ENCODE measurements at regions not wholly inside any gene's neighbourhood (a gene's known extent, or its start where the extent isn't known, plus 50 kb on each side); places are given as distances from the start of the nearest gene placed in this dataset.

DNA sequence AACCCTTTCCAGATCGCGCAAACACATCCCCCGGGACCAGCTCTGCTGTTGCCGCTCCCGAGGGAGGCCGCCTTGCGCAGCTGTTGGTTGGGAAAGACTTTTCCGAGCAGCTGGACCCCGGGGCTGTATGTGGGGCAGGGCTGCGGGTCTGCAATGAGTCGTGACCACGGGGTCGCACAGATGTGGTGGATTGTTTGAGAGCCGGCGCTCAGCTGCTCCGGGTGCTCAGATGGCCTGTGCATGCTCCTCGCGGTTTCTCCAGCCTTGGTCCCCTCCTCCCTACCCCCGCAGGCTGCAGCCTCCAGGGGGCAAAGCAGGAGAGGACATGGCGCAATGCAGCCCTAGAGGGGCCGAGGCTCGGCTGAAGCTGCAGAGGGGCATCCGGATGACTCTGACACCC is 105.2 kb upstream of the OTOS start:
- H3K9ac ChIP-seq (ENCODE audit: low read depth, low read length), result no peak overlapping the region
- H3K9me3 ChIP-seq (ENCODE audit: control insufficient read depth, insufficient read depth, low read length), result no peaks in the 10 kb centered on the region
- H3K36me3 ChIP-seq (ENCODE audit: control insufficient read depth, insufficient read depth, low read length), result no peaks in the 10 kb centered on the region
- H3K4me1 ChIP-seq (ENCODE audit: control insufficient read depth, insufficient read depth, low read length), result no peaks in the 10 kb centered on the region
- H3K4me3 ChIP-seq (ENCODE audit: low read depth, low read length), result no peak overlapping the region
- no peak overlapping the region for H3K27ac ChIP-seq (ENCODE audit: low read depth, low read length)
- H3K27me3 ChIP-seq (ENCODE audit: control insufficient read depth, insufficient read depth, low read length), result no peaks in the 10 kb centered on the region

GRCh38 chr2:240246173-240246820 is 105.8 kb upstream of the OTOS start:
- Histone ChIP-seq H3K27me3 (ENCODE audit: control insufficient read depth, insufficient read depth, low read length) (no peaks in the 10 kb centered on the region), H3K27ac (ENCODE audit: low read depth, low read length) (no peak overlapping the region), H3K9ac (ENCODE audit: low read depth, low read length) (no peak overlapping the region), H3K36me3 (ENCODE audit: control insufficient read depth, insufficient read depth, low read length) (no peaks in the 10 kb centered on the region), H3K9me3 (ENCODE audit: control insufficient read depth, insufficient read depth, low read length) (no peaks in the 10 kb centered on the region), H3K4me3 (ENCODE audit: low read depth, low read length) (no peak overlapping the region), H3K4me1 (ENCODE audit: control insufficient read depth, insufficient read depth, low read length) (no peaks in the 10 kb centered on the region; the same call in 1 of the 2 replicates)

DNA sequence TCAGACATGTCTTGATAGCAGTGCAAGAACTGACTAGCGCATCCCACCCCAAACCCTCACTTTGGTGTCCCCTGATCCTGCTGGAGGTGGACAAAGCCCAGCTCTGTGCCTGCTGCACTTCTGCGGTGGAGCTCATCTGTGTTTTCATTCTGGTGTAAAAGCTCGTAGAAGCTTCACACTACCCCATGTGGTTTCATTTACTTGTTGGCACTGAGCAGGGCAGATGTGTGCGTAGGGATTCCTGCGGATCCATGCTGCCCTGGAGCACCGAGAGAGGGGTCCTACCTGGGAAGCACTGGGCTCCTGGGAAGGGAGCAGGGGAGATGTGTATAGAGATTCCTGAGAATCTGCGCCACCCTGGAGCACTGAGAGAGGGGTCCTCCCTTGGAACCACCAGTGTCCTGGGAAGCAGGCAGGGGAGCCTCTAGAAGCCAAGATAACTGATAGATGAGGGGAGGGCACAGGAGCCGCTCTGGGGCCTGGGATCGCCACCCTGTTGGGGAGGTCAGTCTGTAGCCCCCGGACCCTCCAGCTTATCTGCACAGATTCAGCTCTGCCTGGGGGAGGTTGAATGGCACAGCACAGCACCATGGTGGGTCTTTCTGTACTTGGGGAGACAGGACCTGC is 106.9 kb upstream of the OTOS start:
- H3K9ac ChIP-seq (ENCODE audit: low read depth, low read length), result no peak overlapping the region
- no peaks in the 10 kb centered on the region; the same call in 1 of the 2 replicates for H3K4me1 ChIP-seq (ENCODE audit: control insufficient read depth, insufficient read depth, low read length)
- no peaks in the 10 kb centered on the region for H3K27me3 ChIP-seq (ENCODE audit: control insufficient read depth, insufficient read depth, low read length)
- H3K36me3 ChIP-seq (ENCODE audit: control insufficient read depth, insufficient read depth, low read length), result no peaks in the 10 kb centered on the region
- no peaks in the 10 kb centered on the region for H3K9me3 ChIP-seq (ENCODE audit: control insufficient read depth, insufficient read depth, low read length)
- H3K4me3 ChIP-seq (ENCODE audit: low read depth, low read length), result no peak overlapping the region
- no peak overlapping the region for H3K27ac ChIP-seq (ENCODE audit: low read depth, low read length)

DNA sequence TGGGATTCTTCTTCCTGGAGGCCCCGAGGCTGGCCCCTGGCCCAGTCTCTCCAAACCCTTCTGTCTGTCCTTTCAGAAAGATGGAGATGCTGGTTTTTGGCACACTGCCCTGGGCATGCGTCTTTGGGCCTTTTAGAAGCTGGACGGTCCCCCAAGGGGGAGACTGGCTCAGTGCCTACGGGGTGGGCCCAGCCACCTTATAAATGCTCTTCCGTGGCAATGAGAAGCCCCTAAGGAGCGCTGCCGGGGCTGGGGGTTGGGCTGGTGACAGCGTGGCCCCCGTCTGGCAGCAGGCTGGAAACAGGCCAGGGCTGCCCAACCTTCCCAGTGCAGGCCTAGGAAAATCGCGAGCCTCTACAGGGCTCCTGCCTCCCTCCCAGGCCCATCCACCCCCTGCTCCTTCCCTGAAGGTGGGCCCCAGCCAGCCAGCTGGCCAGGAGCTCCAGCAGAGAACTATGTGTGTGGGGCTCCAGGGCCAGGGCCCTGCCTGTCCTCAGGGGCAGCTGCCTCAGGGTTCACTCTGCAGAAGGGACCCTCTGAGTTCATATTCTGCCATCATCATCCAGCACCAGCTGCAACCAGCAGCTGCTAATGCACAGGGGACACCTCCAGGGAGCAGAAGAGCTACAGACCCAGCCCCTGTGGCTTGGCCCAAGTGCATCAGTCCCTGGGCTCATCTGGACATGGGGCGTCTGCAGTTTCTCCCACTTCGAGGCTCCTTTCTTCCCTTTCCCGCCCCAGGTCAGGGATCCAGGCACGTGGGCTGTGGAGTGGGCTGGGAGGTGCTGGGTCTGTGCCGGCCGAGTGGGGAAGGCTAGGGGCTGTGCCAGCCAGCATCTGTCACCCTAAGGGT is 107.6 kb upstream of the OTOS start:
- no peak overlapping the region for H3K27ac ChIP-seq (ENCODE audit: low read depth, low read length)
- H3K27me3 ChIP-seq (ENCODE audit: control insufficient read depth, insufficient read depth, low read length), result no peaks in the 10 kb centered on the region
- no peaks in the 10 kb centered on the region for H3K9me3 ChIP-seq (ENCODE audit: control insufficient read depth, insufficient read depth, low read length)
- no peak overlapping the region for H3K4me3 ChIP-seq (ENCODE audit: low read depth, low read length)
- no peak overlapping the region for H3K9ac ChIP-seq (ENCODE audit: low read depth, low read length)
- H3K36me3 ChIP-seq (ENCODE audit: control insufficient read depth, insufficient read depth, low read length), result no peaks in the 10 kb centered on the region
- H3K4me1 ChIP-seq (ENCODE audit: control insufficient read depth, insufficient read depth, low read length), result no peaks in the 10 kb centered on the region; the same call in 1 of the 2 replicates

DNA sequence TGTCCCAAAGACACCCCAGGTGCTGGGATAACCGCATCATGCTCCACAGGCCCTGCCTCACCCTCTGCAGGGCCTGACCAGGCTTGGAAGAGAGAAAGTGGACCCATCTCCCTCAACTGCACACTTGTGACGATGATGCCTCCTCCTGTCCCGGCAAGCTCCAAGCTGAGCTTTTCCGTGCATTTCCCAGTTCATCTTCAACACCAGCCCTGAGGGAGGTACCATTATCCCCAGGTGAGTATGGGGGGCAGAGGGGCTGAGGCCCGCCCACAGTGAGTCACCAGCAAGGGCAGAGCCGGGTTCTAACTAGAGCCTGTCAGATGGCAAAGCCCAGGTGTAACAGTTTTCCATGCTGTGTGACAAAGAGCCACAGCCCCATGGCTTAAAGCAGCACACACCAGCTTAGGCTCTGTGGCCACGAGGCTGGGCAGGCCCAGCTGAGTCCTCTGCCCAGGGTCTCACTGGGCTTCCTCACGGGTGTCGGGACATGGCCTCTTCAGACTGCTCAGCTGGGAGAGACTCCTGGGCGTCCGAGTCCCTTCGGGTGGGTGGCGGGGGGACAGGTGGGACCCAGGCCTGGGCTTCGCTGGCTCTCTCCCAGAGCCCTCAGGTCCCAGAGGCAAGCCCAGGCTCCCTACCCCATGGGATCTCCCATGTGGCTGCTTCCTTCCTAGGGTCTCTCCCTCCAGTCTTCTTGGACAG is 108.4 kb upstream of the OTOS start:
- no peaks in the 10 kb centered on the region for H3K9me3 ChIP-seq (ENCODE audit: control insufficient read depth, insufficient read depth, low read length)
- H3K27ac ChIP-seq (ENCODE audit: low read depth, low read length), result no peak overlapping the region
- no peaks in the 10 kb centered on the region for H3K36me3 ChIP-seq (ENCODE audit: control insufficient read depth, insufficient read depth, low read length)
- H3K4me3 ChIP-seq (ENCODE audit: low read depth, low read length), result no peak overlapping the region
- H3K27me3 ChIP-seq (ENCODE audit: control insufficient read depth, insufficient read depth, low read length), result no peaks in the 10 kb centered on the region
- H3K9ac ChIP-seq (ENCODE audit: low read depth, low read length), result no peak overlapping the region
- no peaks in the 10 kb centered on the region; the same call in 1 of the 2 replicates for H3K4me1 ChIP-seq (ENCODE audit: control insufficient read depth, insufficient read depth, low read length)

- Histone ChIP-seq H3K9me3 (ENCODE audit: control insufficient read depth, insufficient read depth, low read length) (no peaks in the 10 kb centered on the region), H3K4me1 (ENCODE audit: control insufficient read depth, insufficient read depth, low read length) (no peaks in the 10 kb centered on the region; the same call in 1 of the 2 replicates), H3K27me3 (ENCODE audit: control insufficient read depth, insufficient read depth, low read length) (no peaks in the 10 kb centered on the region), H3K27ac (ENCODE audit: low read depth, low read length) (no peak overlapping the region), H3K4me3 (ENCODE audit: low read depth, low read length) (no peak overlapping the region), H3K9ac (ENCODE audit: low read depth, low read length) (no peak overlapping the region), H3K36me3 (ENCODE audit: control insufficient read depth, insufficient read depth, low read length) (no peaks in the 10 kb centered on the region)
These were observed 109.1 kb upstream of the OTOS start for GRCh38 chr2:240249423-240250149.

DNA sequence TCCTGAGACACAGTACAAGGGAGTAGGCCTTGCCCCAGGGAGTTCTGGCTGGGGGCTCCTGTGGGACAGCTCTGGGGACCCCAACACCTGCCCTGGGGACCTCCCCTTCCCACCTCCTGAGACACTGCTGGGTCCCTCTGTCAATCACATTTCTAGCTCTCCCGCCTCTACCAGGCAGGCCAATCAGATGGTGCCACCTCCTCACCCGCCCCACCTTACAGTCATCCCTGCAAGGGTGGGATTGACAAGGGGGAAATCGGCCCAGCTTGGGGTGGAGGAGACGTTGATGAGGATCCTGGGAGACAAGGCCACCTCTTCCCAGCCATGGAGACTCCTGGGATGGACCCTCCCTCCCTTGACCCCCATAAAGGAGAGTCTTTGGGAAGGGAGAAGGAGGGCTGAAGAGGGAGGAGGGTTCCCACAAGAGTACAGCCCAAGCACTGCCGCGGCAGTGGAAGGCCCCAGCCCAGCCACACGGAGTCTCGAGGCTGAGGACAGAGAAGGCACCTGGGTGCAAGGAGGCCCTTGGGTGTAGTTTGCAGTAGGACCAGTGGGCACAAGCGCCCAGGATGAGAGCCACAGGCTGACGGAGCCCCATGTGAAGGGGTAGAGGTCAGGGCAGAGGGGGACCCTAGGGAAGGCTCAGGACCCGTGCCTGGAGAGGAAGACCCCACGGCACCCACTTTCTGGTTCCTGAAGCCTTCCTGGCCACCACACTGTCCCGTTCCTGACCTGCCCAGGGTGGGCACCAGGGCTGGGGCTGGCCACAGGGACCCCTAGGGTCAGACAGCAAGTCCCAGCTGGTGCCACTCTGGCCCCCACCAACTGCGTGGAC is 109.9 kb upstream of the OTOS start:
- H3K9ac ChIP-seq (ENCODE audit: low read depth, low read length), result no peak overlapping the region
- H3K4me3 ChIP-seq (ENCODE audit: low read depth, low read length), result no peak overlapping the region
- no peaks in the 10 kb centered on the region for H3K36me3 ChIP-seq (ENCODE audit: control insufficient read depth, insufficient read depth, low read length)
- no peaks in the 10 kb centered on the region for H3K27me3 ChIP-seq (ENCODE audit: control insufficient read depth, insufficient read depth, low read length)
- H3K27ac ChIP-seq (ENCODE audit: low read depth, low read length), result no peak overlapping the region
- no peaks in the 10 kb centered on the region for H3K9me3 ChIP-seq (ENCODE audit: control insufficient read depth, insufficient read depth, low read length)
- no peaks in the 10 kb centered on the region; the same call in 1 of the 2 replicates for H3K4me1 ChIP-seq (ENCODE audit: control insufficient read depth, insufficient read depth, low read length)

- no peaks in the 10 kb centered on the region for H3K27me3 ChIP-seq (ENCODE audit: control insufficient read depth, insufficient read depth, low read length)
- H3K4me3 ChIP-seq (ENCODE audit: low read depth, low read length), result no peak overlapping the region
- no peaks in the 10 kb centered on the region; the same call in 1 of the 2 replicates for H3K4me1 ChIP-seq (ENCODE audit: control insufficient read depth, insufficient read depth, low read length)
- no peak overlapping the region for H3K27ac ChIP-seq (ENCODE audit: low read depth, low read length)
- H3K36me3 ChIP-seq (ENCODE audit: control insufficient read depth, insufficient read depth, low read length), result no peaks in the 10 kb centered on the region
- H3K9ac ChIP-seq (ENCODE audit: low read depth, low read length), result no peak overlapping the region
- H3K9me3 ChIP-seq (ENCODE audit: control insufficient read depth, insufficient read depth, low read length), result no peaks in the 10 kb centered on the region
These were observed 110.8 kb upstream of the OTOS start for GRCh38 chr2:240250985-240251847.

GRCh38 chr2:240251848-240252190 is 111.4 kb upstream of the OTOS start:
- Histone ChIP-seq H3K4me3 (ENCODE audit: low read depth, low read length) (no peak overlapping the region), H3K27me3 (ENCODE audit: control insufficient read depth, insufficient read depth, low read length) (no peaks in the 10 kb centered on the region), H3K9ac (ENCODE audit: low read depth, low read length) (no peak overlapping the region), H3K9me3 (ENCODE audit: control insufficient read depth, insufficient read depth, low read length) (peaks cover 4% of the 10 kb centered on the region; the same call in 1 of the 2 replicates), H3K27ac (ENCODE audit: low read depth, low read length) (no peak overlapping the region), H3K36me3 (ENCODE audit: control insufficient read depth, insufficient read depth, low read length) (no peaks in the 10 kb centered on the region), H3K4me1 (ENCODE audit: control insufficient read depth, insufficient read depth, low read length) (no peaks in the 10 kb centered on the region; the same call in 1 of the 2 replicates)

Data from HUES48 (cell line).